ENCODE measurements at regions not wholly inside any gene's neighbourhood (a gene's known extent, or its start where the extent isn't known, plus 50 kb on each side); places are given as distances from the start of the nearest gene placed in this dataset.

DNA sequence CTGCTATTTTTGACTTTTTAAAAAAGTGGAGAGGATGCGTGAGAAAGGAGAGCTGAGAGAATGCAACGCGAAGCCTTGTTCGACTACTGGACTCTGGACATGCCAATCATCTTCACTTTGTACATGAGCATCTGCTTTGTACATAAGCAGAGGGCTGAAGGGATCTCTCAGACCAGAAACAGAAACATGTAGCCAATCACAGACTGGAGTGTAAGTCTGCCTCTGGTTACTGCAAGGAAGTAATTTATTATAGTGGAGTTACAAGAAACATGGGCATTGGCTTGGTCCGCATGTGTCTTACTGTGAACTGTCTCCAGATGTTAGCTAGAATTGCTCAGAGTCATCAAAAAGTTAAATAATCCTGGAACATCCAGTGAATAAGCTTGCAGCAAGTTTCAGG lies 190.0 kb upstream of the GRAMD2B start:
- Histone ChIP-seq H3K4me1 (ENCODE audit: control insufficient read depth in 4 of 4, insufficient read depth in 4 of 4, low read length in 3 of 4) (peaks cover 0 to 2% (median 0%) of the 10 kb centered on the region in 4 donors), H3K9me3 (ENCODE audit: control insufficient read depth in 4 of 4, low read length in 3 of 4) (no peaks in the 10 kb centered on the region), H3K4me3 (ENCODE audit: low read depth in 1 of 3, low read length in 3 of 3) (no peak overlapping the region), H3K9ac (ENCODE audit: low read depth in 1 of 2, low read length in 2 of 2) (no peak overlapping the region), H3K36me3 (ENCODE audit: control insufficient read depth in 4 of 4, insufficient read depth in 3 of 4, low read depth in 1 of 4, low read length in 3 of 4) (no peaks in the 10 kb centered on the region), H3K27ac (ENCODE audit: low read depth in 1 of 2, low read length in 2 of 2) (no peak overlapping the region), H3K27me3 (ENCODE audit: control insufficient read depth in 4 of 4, insufficient read depth in 4 of 4, low read length in 3 of 4) (no peaks in the 10 kb centered on the region)
- TF ChIP-seq, protein P1, sequence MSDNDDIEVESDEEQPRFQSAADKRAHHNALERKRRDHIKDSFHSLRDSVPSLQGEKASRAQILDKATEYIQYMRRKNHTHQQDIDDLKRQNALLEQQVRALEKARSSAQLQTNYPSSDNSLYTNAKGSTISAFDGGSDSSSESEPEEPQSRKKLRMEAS (IDR thresholded peaks at IDR 0.05), result no peak
- TF ChIP-seq HNF4G (IDR thresholded peaks at IDR 0.05), result no peak
- no peak for TF ChIP-seq TAF1 (conservative IDR thresholded peaks at IDR 0.05)
- TF ChIP-seq, protein P2, sequence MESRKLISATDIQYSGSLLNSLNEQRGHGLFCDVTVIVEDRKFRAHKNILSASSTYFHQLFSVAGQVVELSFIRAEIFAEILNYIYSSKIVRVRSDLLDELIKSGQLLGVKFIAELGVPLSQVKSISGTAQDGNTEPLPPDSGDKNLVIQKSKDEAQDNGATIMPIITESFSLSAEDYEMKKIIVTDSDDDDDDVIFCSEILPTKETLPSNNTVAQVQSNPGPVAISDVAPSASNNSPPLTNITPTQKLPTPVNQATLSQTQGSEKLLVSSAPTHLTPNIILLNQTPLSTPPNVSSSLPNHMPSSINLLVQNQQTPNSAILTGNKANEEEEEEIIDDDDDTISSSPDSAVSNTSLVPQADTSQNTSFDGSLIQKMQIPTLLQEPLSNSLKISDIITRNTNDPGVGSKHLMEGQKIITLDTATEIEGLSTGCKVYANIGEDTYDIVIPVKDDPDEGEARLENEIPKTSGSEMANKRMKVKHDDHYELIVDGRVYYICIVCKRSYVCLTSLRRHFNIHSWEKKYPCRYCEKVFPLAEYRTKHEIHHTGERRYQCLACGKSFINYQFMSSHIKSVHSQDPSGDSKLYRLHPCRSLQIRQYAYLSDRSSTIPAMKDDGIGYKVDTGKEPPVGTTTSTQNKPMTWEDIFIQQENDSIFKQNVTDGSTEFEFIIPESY (IDR thresholded peaks at IDR 0.05), result no peak
- TF ChIP-seq, protein P3, sequence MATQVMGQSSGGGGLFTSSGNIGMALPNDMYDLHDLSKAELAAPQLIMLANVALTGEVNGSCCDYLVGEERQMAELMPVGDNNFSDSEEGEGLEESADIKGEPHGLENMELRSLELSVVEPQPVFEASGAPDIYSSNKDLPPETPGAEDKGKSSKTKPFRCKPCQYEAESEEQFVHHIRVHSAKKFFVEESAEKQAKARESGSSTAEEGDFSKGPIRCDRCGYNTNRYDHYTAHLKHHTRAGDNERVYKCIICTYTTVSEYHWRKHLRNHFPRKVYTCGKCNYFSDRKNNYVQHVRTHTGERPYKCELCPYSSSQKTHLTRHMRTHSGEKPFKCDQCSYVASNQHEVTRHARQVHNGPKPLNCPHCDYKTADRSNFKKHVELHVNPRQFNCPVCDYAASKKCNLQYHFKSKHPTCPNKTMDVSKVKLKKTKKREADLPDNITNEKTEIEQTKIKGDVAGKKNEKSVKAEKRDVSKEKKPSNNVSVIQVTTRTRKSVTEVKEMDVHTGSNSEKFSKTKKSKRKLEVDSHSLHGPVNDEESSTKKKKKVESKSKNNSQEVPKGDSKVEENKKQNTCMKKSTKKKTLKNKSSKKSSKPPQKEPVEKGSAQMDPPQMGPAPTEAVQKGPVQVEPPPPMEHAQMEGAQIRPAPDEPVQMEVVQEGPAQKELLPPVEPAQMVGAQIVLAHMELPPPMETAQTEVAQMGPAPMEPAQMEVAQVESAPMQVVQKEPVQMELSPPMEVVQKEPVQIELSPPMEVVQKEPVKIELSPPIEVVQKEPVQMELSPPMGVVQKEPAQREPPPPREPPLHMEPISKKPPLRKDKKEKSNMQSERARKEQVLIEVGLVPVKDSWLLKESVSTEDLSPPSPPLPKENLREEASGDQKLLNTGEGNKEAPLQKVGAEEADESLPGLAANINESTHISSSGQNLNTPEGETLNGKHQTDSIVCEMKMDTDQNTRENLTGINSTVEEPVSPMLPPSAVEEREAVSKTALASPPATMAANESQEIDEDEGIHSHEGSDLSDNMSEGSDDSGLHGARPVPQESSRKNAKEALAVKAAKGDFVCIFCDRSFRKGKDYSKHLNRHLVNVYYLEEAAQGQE (IDR thresholded peaks at IDR 0.05), result no peak
- no peak for TF ChIP-seq FOXA1 (IDR thresholded peaks at IDR 0.05)
- WGBS, result 88% methylated on average over 5 of the region's 5 CpGs
- no peak for DNase-seq (ENCODE audit: low spot score)

DNA sequence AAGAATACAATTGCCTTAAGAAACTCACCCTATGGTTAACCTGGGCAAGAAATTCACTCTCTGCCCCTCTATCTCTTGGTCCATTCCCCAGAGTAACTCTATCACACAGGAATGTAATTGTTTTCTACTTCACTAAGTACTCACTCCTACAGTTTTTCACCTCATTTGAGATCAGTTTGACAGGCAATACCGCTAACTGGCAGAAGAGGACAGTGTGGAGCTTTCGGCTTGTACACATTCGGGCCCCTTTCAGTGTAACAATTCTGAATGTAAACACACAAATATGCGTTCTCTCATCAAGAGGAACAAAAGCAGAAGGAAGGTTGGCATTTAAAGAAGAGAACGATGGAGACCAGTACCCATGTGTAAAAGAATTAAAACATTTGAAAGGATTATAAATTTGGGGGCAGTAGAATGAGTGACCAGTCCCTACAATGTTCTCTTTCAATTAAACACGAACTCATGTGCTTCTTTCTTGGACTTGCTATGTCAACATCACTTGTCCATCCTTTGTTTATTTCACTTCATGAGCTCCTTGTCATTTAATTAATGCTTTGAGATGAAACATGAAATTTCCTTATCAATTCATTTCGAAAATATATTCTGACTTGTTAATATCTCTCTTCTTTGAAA lies 188.5 kb upstream of the GRAMD2B start:
- Histone ChIP-seq H3K27ac (ENCODE audit: low read depth in 1 of 2, low read length in 2 of 2) (no peak overlapping the region), H3K9me3 (ENCODE audit: control insufficient read depth in 4 of 4, low read length in 3 of 4) (no peaks in the 10 kb centered on the region), H3K4me1 (ENCODE audit: control insufficient read depth in 4 of 4, insufficient read depth in 4 of 4, low read length in 3 of 4) (peaks cover 0 to 2% (median 0%) of the 10 kb centered on the region in 4 donors), H3K4me3 (ENCODE audit: low read depth in 1 of 3, low read length in 3 of 3) (peak overlapping the region in 1 of 3 donors; percentile 20), H3K27me3 (ENCODE audit: control insufficient read depth in 4 of 4, insufficient read depth in 4 of 4, low read length in 3 of 4) (no peaks in the 10 kb centered on the region), H3K9ac (ENCODE audit: low read depth in 1 of 2, low read length in 2 of 2) (no peak overlapping the region), H3K36me3 (ENCODE audit: control insufficient read depth in 4 of 4, insufficient read depth in 3 of 4, low read depth in 1 of 4, low read length in 3 of 4) (no peaks in the 10 kb centered on the region)
- no peak for DNase-seq (ENCODE audit: low spot score)
- TF ChIP-seq, protein P4, sequence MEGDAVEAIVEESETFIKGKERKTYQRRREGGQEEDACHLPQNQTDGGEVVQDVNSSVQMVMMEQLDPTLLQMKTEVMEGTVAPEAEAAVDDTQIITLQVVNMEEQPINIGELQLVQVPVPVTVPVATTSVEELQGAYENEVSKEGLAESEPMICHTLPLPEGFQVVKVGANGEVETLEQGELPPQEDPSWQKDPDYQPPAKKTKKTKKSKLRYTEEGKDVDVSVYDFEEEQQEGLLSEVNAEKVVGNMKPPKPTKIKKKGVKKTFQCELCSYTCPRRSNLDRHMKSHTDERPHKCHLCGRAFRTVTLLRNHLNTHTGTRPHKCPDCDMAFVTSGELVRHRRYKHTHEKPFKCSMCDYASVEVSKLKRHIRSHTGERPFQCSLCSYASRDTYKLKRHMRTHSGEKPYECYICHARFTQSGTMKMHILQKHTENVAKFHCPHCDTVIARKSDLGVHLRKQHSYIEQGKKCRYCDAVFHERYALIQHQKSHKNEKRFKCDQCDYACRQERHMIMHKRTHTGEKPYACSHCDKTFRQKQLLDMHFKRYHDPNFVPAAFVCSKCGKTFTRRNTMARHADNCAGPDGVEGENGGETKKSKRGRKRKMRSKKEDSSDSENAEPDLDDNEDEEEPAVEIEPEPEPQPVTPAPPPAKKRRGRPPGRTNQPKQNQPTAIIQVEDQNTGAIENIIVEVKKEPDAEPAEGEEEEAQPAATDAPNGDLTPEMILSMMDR (IDR thresholded peaks at IDR 0.05; ENCODE audit: low read depth, low read length, missing input control), result peak; percentile 79
- TF ChIP-seq, protein P5, sequence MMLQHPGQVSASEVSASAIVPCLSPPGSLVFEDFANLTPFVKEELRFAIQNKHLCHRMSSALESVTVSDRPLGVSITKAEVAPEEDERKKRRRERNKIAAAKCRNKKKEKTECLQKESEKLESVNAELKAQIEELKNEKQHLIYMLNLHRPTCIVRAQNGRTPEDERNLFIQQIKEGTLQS (IDR thresholded peaks at IDR 0.05), result no peak
- TF ChIP-seq RAD21 (IDR thresholded peaks at IDR 0.05) (peak; percentile 84 to 86), FOXA2 (IDR thresholded peaks at IDR 0.05) (peak; percentile 16)
- 23% methylated on average over 7 of the region's 7 CpGs for WGBS

Measured in liver (tissue), 8 donors.